DMS 273 (cell line): ENCODE measurements at regions not wholly inside any gene's neighbourhood (a gene's known extent, or its start where the extent isn't known, plus 50 kb on each side); places are given as distances from the start of the nearest gene placed in this dataset.
"Not testable (repeated sequence)": the region's sequence is repeated elsewhere in the genome, so short reads cannot be mapped to it uniquely, and the experiment has no call there.

Source experiments
- DNase-seq: peaks from one replicate; lab custom pipeline; 2025; ENCODE audit not compliant: unreplicated experiment; lab: John Stamatoyannopoulos, UW

GRCh38 chr9:129296195-129296594 is 118.1 kb upstream of the IER5L start:
- DNase-seq, result not testable (repeated sequence)

GRCh38 chr9:129291041-129291501 is 113.0 kb upstream of the IER5L start:
- no peak for DNase-seq

GRCh38 chr9:129290606-129291005 is 112.5 kb upstream of the IER5L start:
- no peak for DNase-seq

- no peak for DNase-seq
Observed at GRCh38 chr9:129289883-129290282, 111.8 kb upstream of the IER5L start.

- no peak for DNase-seq
Observed at GRCh38 chr9:129289131-129289731, 111.2 kb upstream of the IER5L start.

- no peak for DNase-seq
Observed at GRCh38 chr9:129287619-129288305, 109.7 kb upstream of the IER5L start.

GRCh38 chr9:129285979-129286772 is 108.1 kb upstream of the IER5L start:
- DNase-seq, result no peak

- no peak for DNase-seq
Observed at GRCh38 chr9:129285382-129285781, 107.3 kb upstream of the IER5L start.

GRCh38 chr9:129284607-129285291 is 106.7 kb upstream of the IER5L start:
- no peak for DNase-seq

GRCh38 chr9:129283705-129284606 is 105.9 kb upstream of the IER5L start:
- no peak for DNase-seq

GRCh38 chr9:129283291-129283691 is 105.2 kb upstream of the IER5L start:
- no peak for DNase-seq

- no peak for DNase-seq
Observed at GRCh38 chr9:129282731-129283211, 104.7 kb upstream of the IER5L start.

GRCh38 chr9:129282272-129282671 is 104.2 kb upstream of the IER5L start:
- no peak for DNase-seq

GRCh38 chr9:129281506-129282145 is 103.6 kb upstream of the IER5L start:
- no peak for DNase-seq

- DNase-seq, result no peak
Observed at GRCh38 chr9:129280623-129281271, 102.7 kb upstream of the IER5L start.

- no peak for DNase-seq
Observed at GRCh38 chr9:129280236-129280622, 102.2 kb upstream of the IER5L start.

- no peak for DNase-seq
Observed at GRCh38 chr9:129278391-129279237, 100.6 kb upstream of the IER5L start.

GRCh38 chr9:129276486-129277230 is 98.6 kb upstream of the IER5L start:
- no peak for DNase-seq
